ENCODE measurements at regions not wholly inside any gene's neighbourhood (a gene's known extent, or its start where the extent isn't known, plus 50 kb on each side); places are given as distances from the start of the nearest gene placed in this dataset.

- TF ChIP-seq, protein P1, sequence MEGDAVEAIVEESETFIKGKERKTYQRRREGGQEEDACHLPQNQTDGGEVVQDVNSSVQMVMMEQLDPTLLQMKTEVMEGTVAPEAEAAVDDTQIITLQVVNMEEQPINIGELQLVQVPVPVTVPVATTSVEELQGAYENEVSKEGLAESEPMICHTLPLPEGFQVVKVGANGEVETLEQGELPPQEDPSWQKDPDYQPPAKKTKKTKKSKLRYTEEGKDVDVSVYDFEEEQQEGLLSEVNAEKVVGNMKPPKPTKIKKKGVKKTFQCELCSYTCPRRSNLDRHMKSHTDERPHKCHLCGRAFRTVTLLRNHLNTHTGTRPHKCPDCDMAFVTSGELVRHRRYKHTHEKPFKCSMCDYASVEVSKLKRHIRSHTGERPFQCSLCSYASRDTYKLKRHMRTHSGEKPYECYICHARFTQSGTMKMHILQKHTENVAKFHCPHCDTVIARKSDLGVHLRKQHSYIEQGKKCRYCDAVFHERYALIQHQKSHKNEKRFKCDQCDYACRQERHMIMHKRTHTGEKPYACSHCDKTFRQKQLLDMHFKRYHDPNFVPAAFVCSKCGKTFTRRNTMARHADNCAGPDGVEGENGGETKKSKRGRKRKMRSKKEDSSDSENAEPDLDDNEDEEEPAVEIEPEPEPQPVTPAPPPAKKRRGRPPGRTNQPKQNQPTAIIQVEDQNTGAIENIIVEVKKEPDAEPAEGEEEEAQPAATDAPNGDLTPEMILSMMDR (IDR thresholded peaks at IDR 0.05; ENCODE audit: extremely low read depth, insufficient read depth, missing control alignments) = no peak
- DNase-seq (ENCODE audit: low spot score) = no peak
- in situ Hi-C loops (cut with MboI; ENCODE audit: low pct_unique_long_range_greater_than_20kb, low sequenced_read_pairs, unreplicated experiment) = no loop called here
Measured at GRCh38 chr21:17368748-17369363, 144.0 kb upstream of the CXADR start.

DNA sequence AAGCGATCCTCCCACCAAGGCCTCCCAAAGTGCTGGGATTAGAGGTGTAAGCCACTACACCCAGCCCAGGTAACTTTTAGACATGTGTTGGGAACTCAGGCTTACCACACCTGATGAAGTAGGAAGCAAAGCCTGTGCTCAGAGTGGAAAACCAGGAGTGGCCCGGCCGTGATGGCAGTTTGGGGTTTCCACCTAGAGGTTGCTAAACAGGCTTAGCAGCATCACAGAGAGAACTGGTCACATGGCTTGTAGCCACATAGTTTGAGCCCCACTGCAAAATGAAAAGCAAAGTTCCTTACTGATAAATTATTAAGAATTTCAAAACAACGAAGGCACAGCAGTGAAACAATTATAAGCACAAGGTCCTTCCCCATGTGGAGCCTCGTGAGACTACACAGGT is 142.6 kb upstream of the CXADR start:
- no peak for DNase-seq (ENCODE audit: low spot score)
- in situ Hi-C loops (cut with MboI; ENCODE audit: low pct_unique_long_range_greater_than_20kb, low sequenced_read_pairs, unreplicated experiment) = no loop called here
- TF ChIP-seq, protein P1 (IDR thresholded peaks at IDR 0.05; ENCODE audit: extremely low read depth, insufficient read depth, missing control alignments) = no peak

DNA sequence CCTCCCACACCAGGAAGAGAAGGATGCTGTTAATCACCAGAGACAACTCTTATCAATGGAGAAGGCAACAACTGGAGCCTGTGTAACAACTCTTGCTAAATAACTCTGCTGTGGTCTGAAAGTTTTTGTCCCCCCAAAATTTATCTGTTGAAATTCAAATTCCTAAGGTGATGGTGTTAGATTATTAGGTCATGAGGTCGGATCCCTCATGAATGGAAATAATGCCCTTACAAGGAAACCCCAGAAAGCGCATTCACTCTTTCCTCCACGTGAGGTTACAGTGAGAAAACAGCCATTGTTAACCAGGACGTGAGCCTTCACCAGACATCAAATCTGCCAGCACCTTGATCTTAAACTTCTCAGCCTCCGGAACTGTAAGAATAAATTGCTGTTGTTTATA is 141.9 kb upstream of the CXADR start:
- TF ChIP-seq, protein P1 (IDR thresholded peaks at IDR 0.05; ENCODE audit: extremely low read depth, insufficient read depth, missing control alignments) = no peak
- in situ Hi-C loops (cut with MboI; ENCODE audit: low pct_unique_long_range_greater_than_20kb, low sequenced_read_pairs, unreplicated experiment) = no loop called here

DNA sequence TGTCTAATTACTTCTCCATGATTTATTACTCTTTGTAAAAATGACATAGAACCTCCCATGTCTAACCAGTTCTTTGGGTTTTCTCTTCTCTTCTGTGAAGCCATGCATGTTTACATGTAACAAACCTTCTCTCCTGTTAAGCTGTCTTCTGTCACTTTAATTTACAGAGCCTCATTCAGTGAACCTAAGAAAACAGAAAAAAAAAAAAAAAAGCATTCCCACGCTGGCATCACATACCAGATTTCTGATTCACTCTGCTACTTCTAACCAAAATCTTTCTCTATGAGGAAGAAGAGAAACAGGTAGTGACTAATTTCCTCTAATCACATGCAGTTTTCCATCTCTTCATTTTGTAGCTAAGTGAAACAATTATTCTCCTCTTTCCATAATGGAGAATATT is 141.4 kb upstream of the CXADR start:
- TF ChIP-seq, protein P1 (IDR thresholded peaks at IDR 0.05; ENCODE audit: extremely low read depth, insufficient read depth, missing control alignments) = no peak
- in situ Hi-C loops (cut with MboI; ENCODE audit: low pct_unique_long_range_greater_than_20kb, low sequenced_read_pairs, unreplicated experiment) = no loop called here
- no peak for DNase-seq (ENCODE audit: low spot score)

More for the DNA sequence above, 141.9 kb upstream of the CXADR start:
- DNase-seq (ENCODE audit: low spot score) = no peak

- TF ChIP-seq, protein P1 (IDR thresholded peaks at IDR 0.05; ENCODE audit: extremely low read depth, insufficient read depth, missing control alignments) = no peak
- in situ Hi-C loops (cut with MboI; ENCODE audit: low pct_unique_long_range_greater_than_20kb, low sequenced_read_pairs, unreplicated experiment) = no loop called here
- DNase-seq (ENCODE audit: low spot score) = no peak
Measured at GRCh38 chr21:17372200-17372599, 140.6 kb upstream of the CXADR start.

GRCh38 chr21:17386498-17386897 is 126.3 kb upstream of the CXADR start:
- no peak for DNase-seq (ENCODE audit: low spot score)
- in situ Hi-C loops (cut with MboI; ENCODE audit: low pct_unique_long_range_greater_than_20kb, low sequenced_read_pairs, unreplicated experiment) = loop anchor here (25.0 kb wide), 1 partner anchor 201 kb away; no protein-coding TSS in a partner anchor
- TF ChIP-seq, protein P1 (IDR thresholded peaks at IDR 0.05; ENCODE audit: extremely low read depth, insufficient read depth, missing control alignments) = no peak
